ENCODE measurements at regions not wholly inside any gene's neighbourhood (a gene's known extent, or its start where the extent isn't known, plus 50 kb on each side); places are given as distances from the start of the nearest gene placed in this dataset.

- TF ChIP-seq RB1 (IDR thresholded peaks at IDR 0.05; ENCODE audit: borderline replicate concordance): no peak
- TF ChIP-seq ATF3 (IDR thresholded peaks at IDR 0.05; ENCODE audit: borderline replicate concordance, extremely low read depth, low read depth, low read length): no peak
- no peak for TF ChIP-seq IKZF2 (IDR thresholded peaks at IDR 0.05)
- TF ChIP-seq SP1 (IDR thresholded peaks at IDR 0.05; ENCODE audit: low read depth, low read length): no peak
- no peak for TF ChIP-seq ESRRA (IDR thresholded peaks at IDR 0.05; ENCODE audit: low read length)
- TF ChIP-seq TCF7 (IDR thresholded peaks at IDR 0.05; ENCODE audit: borderline replicate concordance): no peak
- TF ChIP-seq POLR2AphosphoS5 (IDR thresholded peaks at IDR 0.05; ENCODE audit: low read length): no peak
- TF ChIP-seq SREBF1 (IDR thresholded peaks at IDR 0.05; ENCODE audit: low read length): no peak
- no peak for TF ChIP-seq KAT2A (conservative IDR thresholded peaks at IDR 0.05; ENCODE audit: control insufficient read depth, low read depth, low read length)
- no peak for TF ChIP-seq TAF1 (IDR thresholded peaks at IDR 0.05; ENCODE audit: borderline replicate concordance, low read depth, low read length)
- no peak for TF ChIP-seq SUPT20H (IDR thresholded peaks at IDR 0.05; ENCODE audit: borderline replicate concordance, control insufficient read depth, low read depth, low read length)
- Histone ChIP-seq H4K20me1 (ENCODE audit: control insufficient read depth, insufficient read depth) (no peaks in the 10 kb centered on the region), H3K9ac (ENCODE audit: control insufficient read depth, insufficient read depth, low read length) (no peak overlapping the region), H3K4me1 (ENCODE audit: control insufficient read depth, insufficient read depth, low read length) (no peaks in the 10 kb centered on the region), H3K4me2 (ENCODE audit: control insufficient read depth, insufficient read depth) (no peak overlapping the region), H3K79me2 (ENCODE audit: control insufficient read depth, insufficient read depth, low read length) (no peaks in the 10 kb centered on the region), H3K27ac (ENCODE audit: control insufficient read depth, insufficient read depth) (no peak overlapping the region), H3K36me3 (ENCODE audit: control insufficient read depth in 2 of 2, insufficient read depth in 2 of 2, low read length in 1 of 2) (no peaks in the 10 kb centered on the region), H2AFZ (ENCODE audit: control insufficient read depth, low read depth, low read length) (no peak overlapping the region), H3K4me3 (no peak overlapping the region), H3K27me3 (replicated peaks in 1 of 2; ENCODE audit: control insufficient read depth in 2 of 2, insufficient read depth in 2 of 2, low read length in 1 of 2) (no peaks in the 10 kb centered on the region), H3K9me3 (replicated peaks; ENCODE audit: control insufficient read depth, insufficient read depth, low read length) (no peaks in the 10 kb centered on the region)
- POLR2A ChIA-PET: interaction anchor here (1.9 kb wide), 1 partner anchor 9 kb away, joined by 4 read pairs; no protein-coding TSS in a partner anchor
- WGBS (ENCODE audit: insufficient coverage, insufficient replicate concordance, low lambda C conversion rate, missing lambda C conversion rate): 1% methylated on average over 3 of the region's 3 CpGs
- DNase-seq (ENCODE audit: low read depth, low spot score) (no peak), FAIRE-seq (peak; percentile 7), ATAC-seq (no peak)
- intact Hi-C loops (cut with micrococcal nuclease; ENCODE audit: unreplicated experiment) (no loop called here), in situ Hi-C loops (cut with MboI) (no loop called here)
- SMC1A ChIA-PET (ENCODE audit: uncharacterized antibody, unreplicated experiment): interaction anchor here (0.8 to 1.4 kb wide), 2 partner anchors 33 to 102 kb away, joined by 3 to 4 read pairs; no protein-coding TSS in a partner anchor
- CTCF ChIA-PET: interaction anchor here (0.6 to 2.3 kb wide), 4 partner anchors 12 to 1415 kb away, joined by 3 to 7 read pairs (median 3); no protein-coding TSS in a partner anchor
- RAD21 ChIA-PET (ENCODE audit: unreplicated experiment): interaction anchor here (0.7 to 1.3 kb wide), 2 partner anchors 32 to 342 kb away, joined by 3 read pairs; no protein-coding TSS in a partner anchor
- no TSS peak for BruUV-seq (replicated peaks)
Observed at GRCh38 chr13:80203496-80203895, 137.4 kb downstream of the SPRY2 start.

All from GM12878 (cell line).